ENCODE measurements at regions not wholly inside any gene's neighbourhood (a gene's known extent, or its start where the extent isn't known, plus 50 kb on each side); places are given as distances from the start of the nearest gene placed in this dataset.

DNA sequence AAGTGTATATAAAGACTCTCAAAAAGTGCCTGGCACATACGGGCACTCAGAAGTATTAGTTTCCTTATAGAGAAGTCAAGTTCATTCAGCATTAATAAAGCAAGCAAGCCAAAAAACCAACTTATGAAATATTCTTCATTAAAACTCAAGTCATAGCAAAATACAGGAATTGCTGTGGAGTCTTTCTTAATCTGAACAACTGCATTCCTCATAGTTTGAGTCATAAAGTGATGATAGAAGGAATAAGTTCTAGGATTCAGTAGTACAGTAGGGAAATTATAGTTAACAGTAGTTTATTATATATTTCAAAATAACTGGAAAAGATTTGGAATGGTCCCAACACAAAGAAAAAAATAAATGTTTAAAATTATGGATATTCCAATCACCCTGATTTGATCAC lies 200.3 kb downstream of the C11orf91 start:
- no peak overlapping the region for H3K4me3 ChIP-seq (ENCODE audit: low read length)
- H3K36me3 ChIP-seq (ENCODE audit: low read depth, low read length) = no peaks in the 10 kb centered on the region
- no peaks in the 10 kb centered on the region for H4K20me1 ChIP-seq (ENCODE audit: low read length)
- ChIA-PET CTCF (no interaction called here), POLR2A (ENCODE audit: unreplicated experiment) (no interaction called here)
- no peak for DNase-seq
- no peak overlapping the region for H3K27ac ChIP-seq (ENCODE audit: low read length)
- no peaks in the 10 kb centered on the region for H3K9me3 ChIP-seq (ENCODE audit: low read length)
- TF ChIP-seq, protein P1, sequence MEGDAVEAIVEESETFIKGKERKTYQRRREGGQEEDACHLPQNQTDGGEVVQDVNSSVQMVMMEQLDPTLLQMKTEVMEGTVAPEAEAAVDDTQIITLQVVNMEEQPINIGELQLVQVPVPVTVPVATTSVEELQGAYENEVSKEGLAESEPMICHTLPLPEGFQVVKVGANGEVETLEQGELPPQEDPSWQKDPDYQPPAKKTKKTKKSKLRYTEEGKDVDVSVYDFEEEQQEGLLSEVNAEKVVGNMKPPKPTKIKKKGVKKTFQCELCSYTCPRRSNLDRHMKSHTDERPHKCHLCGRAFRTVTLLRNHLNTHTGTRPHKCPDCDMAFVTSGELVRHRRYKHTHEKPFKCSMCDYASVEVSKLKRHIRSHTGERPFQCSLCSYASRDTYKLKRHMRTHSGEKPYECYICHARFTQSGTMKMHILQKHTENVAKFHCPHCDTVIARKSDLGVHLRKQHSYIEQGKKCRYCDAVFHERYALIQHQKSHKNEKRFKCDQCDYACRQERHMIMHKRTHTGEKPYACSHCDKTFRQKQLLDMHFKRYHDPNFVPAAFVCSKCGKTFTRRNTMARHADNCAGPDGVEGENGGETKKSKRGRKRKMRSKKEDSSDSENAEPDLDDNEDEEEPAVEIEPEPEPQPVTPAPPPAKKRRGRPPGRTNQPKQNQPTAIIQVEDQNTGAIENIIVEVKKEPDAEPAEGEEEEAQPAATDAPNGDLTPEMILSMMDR (conservative IDR thresholded peaks at IDR 0.05; ENCODE audit: low read depth, low read length) = no peak
- TF ChIP-seq EZH2 (IDR thresholded peaks at IDR 0.05; ENCODE audit: low read length, unreplicated experiment) (no peak), EZH2phosphoT487 (IDR thresholded peaks at IDR 0.05; ENCODE audit: borderline replicate concordance, low read length) (no peak)
- intact Hi-C loops (cut with micrococcal nuclease) = no loop called here
- no peaks in the 10 kb centered on the region for H3K4me1 ChIP-seq (ENCODE audit: insufficient read depth, low read length)
- H3F3A ChIP-seq (ENCODE audit: low read length, unreplicated experiment) = no peaks in the 10 kb centered on the region
- no peaks in the 10 kb centered on the region for H3K79me2 ChIP-seq (ENCODE audit: low read length)
- H2AFZ ChIP-seq (ENCODE audit: low read length) = no peak overlapping the region
- H3K9me2 ChIP-seq (replicated peaks; ENCODE audit: low read length) = no peaks in the 10 kb centered on the region
- ATAC-seq = no peak
- no TSS peak for BruUV-seq (replicated peaks)
- H3K9ac ChIP-seq (ENCODE audit: low read length) = no peak overlapping the region
- H3K27me3 ChIP-seq (ENCODE audit: low read length) = no peaks in the 10 kb centered on the region
- H3K4me2 ChIP-seq (ENCODE audit: low read length) = no peak overlapping the region

DNA sequence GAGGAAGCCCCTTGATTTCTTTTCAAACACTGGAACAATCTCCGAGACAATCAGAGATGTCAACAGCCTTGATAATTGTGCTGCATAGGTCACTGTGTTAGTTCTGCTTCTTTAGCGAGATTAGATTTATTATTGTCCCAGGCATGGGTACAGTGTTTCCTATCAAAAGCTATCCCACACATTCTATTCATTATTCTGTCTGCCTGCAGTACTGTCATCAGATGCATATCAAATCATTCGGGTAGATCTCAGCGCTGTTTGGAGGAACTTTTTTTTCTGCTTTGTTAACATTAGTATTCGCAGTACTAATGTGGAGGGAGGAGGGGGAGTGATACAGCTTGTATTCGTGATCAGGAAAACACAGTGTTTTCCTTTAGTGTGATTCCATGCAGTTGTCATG lies 208.0 kb downstream of the C11orf91 start:
- intact Hi-C loops (cut with micrococcal nuclease) = no loop called here
- H3K4me3 ChIP-seq (ENCODE audit: low read length) = no peak overlapping the region
- H3K79me2 ChIP-seq (ENCODE audit: low read length) = no peaks in the 10 kb centered on the region
- H3K27me3 ChIP-seq (ENCODE audit: low read length) = no peaks in the 10 kb centered on the region
- no TSS peak for BruUV-seq (replicated peaks)
- CTCF ChIA-PET = no interaction called here
- no peak for ATAC-seq
- H3K9me2 ChIP-seq (replicated peaks; ENCODE audit: low read length) = no peaks in the 10 kb centered on the region
- no peaks in the 10 kb centered on the region for H3K9me3 ChIP-seq (ENCODE audit: low read length)
- H3K9ac ChIP-seq (ENCODE audit: low read length) = no peak overlapping the region
- H3F3A ChIP-seq (ENCODE audit: low read length, unreplicated experiment) = no peaks in the 10 kb centered on the region
- no peak overlapping the region for H3K4me2 ChIP-seq (ENCODE audit: low read length)
- POLR2A ChIA-PET (ENCODE audit: unreplicated experiment) = no interaction called here
- H2AFZ ChIP-seq (ENCODE audit: low read length) = no peak overlapping the region
- H4K20me1 ChIP-seq (ENCODE audit: low read length) = no peaks in the 10 kb centered on the region
- no peak for TF ChIP-seq EZH2 (IDR thresholded peaks at IDR 0.05; ENCODE audit: low read length, unreplicated experiment)
- TF ChIP-seq, protein P1 (conservative IDR thresholded peaks at IDR 0.05; ENCODE audit: low read depth, low read length) = no peak
- no peak for TF ChIP-seq EZH2phosphoT487 (IDR thresholded peaks at IDR 0.05; ENCODE audit: borderline replicate concordance, low read length)
- DNase-seq = no peak
- no peak overlapping the region for H3K27ac ChIP-seq (ENCODE audit: low read length)
- H3K36me3 ChIP-seq (ENCODE audit: low read depth, low read length) = no peaks in the 10 kb centered on the region
- no peaks in the 10 kb centered on the region for H3K4me1 ChIP-seq (ENCODE audit: insufficient read depth, low read length)

DNA sequence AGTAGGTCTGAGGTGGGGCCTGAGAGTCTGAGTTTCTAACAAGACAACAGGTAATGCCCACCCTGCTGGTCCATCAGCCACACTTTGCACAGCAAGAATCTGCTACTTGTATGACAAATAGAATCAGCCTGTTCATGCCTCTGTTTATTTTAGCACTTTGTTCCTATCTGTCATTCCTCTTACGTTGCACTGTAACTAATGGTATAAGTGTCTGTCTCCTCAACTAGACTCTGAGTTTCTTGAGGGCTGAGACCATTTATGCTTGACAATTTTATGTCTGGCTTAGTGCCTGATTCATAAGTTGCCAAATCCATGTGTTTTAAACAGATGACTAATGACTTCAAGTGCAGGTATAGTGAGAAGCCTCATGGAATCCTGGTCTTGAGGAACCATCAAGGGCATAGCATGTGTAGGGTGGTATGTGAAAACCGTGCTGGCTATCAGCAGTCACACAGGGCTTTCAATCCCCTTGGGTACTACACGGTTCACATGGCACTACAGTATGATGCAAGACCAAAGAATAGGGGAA lies 209.7 kb downstream of the C11orf91 start:
- Histone ChIP-seq H3F3A (ENCODE audit: low read length, unreplicated experiment) (no peaks in the 10 kb centered on the region), H3K4me2 (ENCODE audit: low read length) (no peak overlapping the region), H3K4me3 (ENCODE audit: low read length) (no peak overlapping the region), H3K4me1 (ENCODE audit: insufficient read depth, low read length) (no peaks in the 10 kb centered on the region), H3K27me3 (ENCODE audit: low read length) (no peaks in the 10 kb centered on the region), H3K9me2 (replicated peaks; ENCODE audit: low read length) (no peaks in the 10 kb centered on the region), H3K9me3 (ENCODE audit: low read length) (no peaks in the 10 kb centered on the region), H2AFZ (ENCODE audit: low read length) (no peak overlapping the region), H3K79me2 (ENCODE audit: low read length) (no peaks in the 10 kb centered on the region), H3K9ac (ENCODE audit: low read length) (no peak overlapping the region), H3K36me3 (ENCODE audit: low read depth, low read length) (no peaks in the 10 kb centered on the region), H3K27ac (ENCODE audit: low read length) (no peak overlapping the region), H4K20me1 (ENCODE audit: low read length) (no peaks in the 10 kb centered on the region)
- intact Hi-C loops (cut with micrococcal nuclease) = no loop called here
- ATAC-seq = no peak
- DNase-seq = peak; percentile 4
- POLR2A ChIA-PET (ENCODE audit: unreplicated experiment) = no interaction called here
- CTCF ChIA-PET = no interaction called here
- no TSS peak for BruUV-seq (replicated peaks)
- TF ChIP-seq, protein P1 (conservative IDR thresholded peaks at IDR 0.05; ENCODE audit: low read depth, low read length) = no peak
- TF ChIP-seq EZH2phosphoT487 (IDR thresholded peaks at IDR 0.05; ENCODE audit: borderline replicate concordance, low read length) = no peak
- no peak for TF ChIP-seq EZH2 (IDR thresholded peaks at IDR 0.05; ENCODE audit: low read length, unreplicated experiment)

Data from PC-3 (cell line).